ENCODE measurements at regions not wholly inside any gene's neighbourhood (a gene's known extent, or its start where the extent isn't known, plus 50 kb on each side); places are given as distances from the start of the nearest gene placed in this dataset.

DNA sequence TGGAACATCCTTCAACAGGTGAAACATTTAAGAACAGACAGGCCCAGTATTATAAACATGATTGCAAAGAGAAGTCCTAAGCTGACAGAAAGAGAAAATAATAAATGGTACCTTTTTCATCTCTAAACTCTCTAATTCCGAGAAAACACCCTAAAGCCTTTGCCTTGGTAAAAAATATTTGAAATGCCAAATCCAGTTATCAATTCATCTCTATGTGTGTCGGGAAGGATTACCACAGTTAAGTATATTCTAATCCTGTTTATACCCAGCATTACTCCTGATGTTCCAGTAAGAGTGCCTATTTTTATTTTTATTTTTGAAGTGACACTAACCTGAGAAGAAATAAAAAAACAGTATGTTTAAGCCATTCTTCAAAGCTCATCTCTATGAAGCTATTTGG, 219.3 kb upstream of the NANOGP8 start:
- TF ChIP-seq EZH2 (IDR thresholded peaks at IDR 0.05; ENCODE audit: insufficient read depth, poor library complexity, severe bottlenecking) (no peak), EZH2phosphoT487 (IDR thresholded peaks at IDR 0.05; ENCODE audit: insufficient read depth, low read depth) (no peak)

All from GM23248 (cell line).